ENCODE measurements at regions not wholly inside any gene's neighbourhood (a gene's known extent, or its start where the extent isn't known, plus 50 kb on each side); places are given as distances from the start of the nearest gene placed in this dataset.
A peak's percentile ranks its signal among the peaks of the same experiment; 100 is the strongest.

- peaks cover 34 to 79% (median 54%) of the 10 kb centered on the region in 5 donors for H3K27me3 Mint-ChIP-seq
- no peak for DNase-seq
- POLR2A ChIA-PET = no interaction called here
- peaks cover 0 to 10% (median 0%) of the 10 kb centered on the region in 9 donors for H3K9me3 Mint-ChIP-seq
- peak overlapping the region in 1 of 10 donors; percentile 71 for H3K27ac Mint-ChIP-seq
- ATAC-seq = peak; percentile 25 to 35
- peaks cover 8 to 12% (median 11%) of the 10 kb centered on the region in 4 donors for H3K4me1 Mint-ChIP-seq
- no peaks in the 10 kb centered on the region for H3K36me3 Mint-ChIP-seq
- H3K4me3 Mint-ChIP-seq = peak overlapping the region in 3 of 10 donors; percentile 43 to 58 (median 54)
Measured at GRCh38 chr3:128555098-128555825, 62.3 kb upstream of the GATA2 start.

DNA sequence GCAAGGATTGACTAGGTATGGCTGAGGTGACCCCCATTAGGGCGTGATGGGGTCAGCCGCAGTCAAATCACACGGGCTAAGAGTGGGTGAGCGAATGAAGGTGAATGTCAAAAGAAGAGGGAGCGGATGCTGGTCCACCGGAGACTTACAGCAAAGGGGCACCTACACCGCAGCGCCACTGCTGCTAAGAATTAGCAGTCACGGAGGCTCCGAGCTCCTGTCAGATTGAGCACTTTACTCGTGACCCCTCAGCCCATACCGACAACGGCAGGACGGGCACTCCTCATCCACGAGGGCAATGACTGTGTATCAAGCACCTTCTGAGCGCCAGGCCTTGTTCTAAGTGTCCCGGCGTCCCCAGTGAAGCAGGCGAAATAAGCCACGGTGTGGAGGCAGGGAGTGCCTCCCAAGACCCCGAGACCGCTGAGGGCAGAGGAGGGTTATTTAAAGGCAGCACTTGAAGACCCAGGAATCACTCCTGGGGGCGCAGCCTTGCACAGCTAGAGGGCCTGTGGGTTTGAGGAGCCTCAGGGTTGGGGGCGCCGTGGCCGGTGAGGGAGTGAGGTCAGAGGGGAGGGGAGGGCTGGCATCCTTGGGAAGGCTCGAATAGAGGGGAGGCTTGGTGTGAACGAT, 61.6 kb upstream of the GATA2 start:
- DNase-seq (no peak), ATAC-seq (no peak)
- Mint-ChIP-seq H3K27ac (peak overlapping the region in 1 of 10 donors; percentile 71), H3K27me3 (peaks cover 29 to 74% (median 49%) of the 10 kb centered on the region in 5 donors), H3K9me3 (peaks cover 0 to 10% (median 0%) of the 10 kb centered on the region in 9 donors), H3K36me3 (no peaks in the 10 kb centered on the region), H3K4me3 (peak overlapping the region in 6 of 10 donors; percentile 14 to 58 (median 38)), H3K4me1 (peaks cover 5 to 9% (median 9%) of the 10 kb centered on the region in 4 donors)
- POLR2A ChIA-PET = no interaction called here

- H3K4me1 Mint-ChIP-seq = peaks cover 0 to 6% (median 5%) of the 10 kb centered on the region in 4 donors
- no peak overlapping the region for H3K27ac Mint-ChIP-seq
- ATAC-seq = no peak
- POLR2A ChIA-PET = no interaction called here
- peaks cover 0 to 10% (median 0%) of the 10 kb centered on the region in 9 donors for H3K9me3 Mint-ChIP-seq
- no peaks in the 10 kb centered on the region for H3K36me3 Mint-ChIP-seq
- H3K4me3 Mint-ChIP-seq = peak overlapping the region in 3 of 10 donors; percentile 14 to 58 (median 54)
- peaks cover 28 to 74% (median 47%) of the 10 kb centered on the region in 5 donors for H3K27me3 Mint-ChIP-seq
- no peak for DNase-seq
Measured at GRCh38 chr3:128554100-128554464, 61.1 kb upstream of the GATA2 start.

DNA sequence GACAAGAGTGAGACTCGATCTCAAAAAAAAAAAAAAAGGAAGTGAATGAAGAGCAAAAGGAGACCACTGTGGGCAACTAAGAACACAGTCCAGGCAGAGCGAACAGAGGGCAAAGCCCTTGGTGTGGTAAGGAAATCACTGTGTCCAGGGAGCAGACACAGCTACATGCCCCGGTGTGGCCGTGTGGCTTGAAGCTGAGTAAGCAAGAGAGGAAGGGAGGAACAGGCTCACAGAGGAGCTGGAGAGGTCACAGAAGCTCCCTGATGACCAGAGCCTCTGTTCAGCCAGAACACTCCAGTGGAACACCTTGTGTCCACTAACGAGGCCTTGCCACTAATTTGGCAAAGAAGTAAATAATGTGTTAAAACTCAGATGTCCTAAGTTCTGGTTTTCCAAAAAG, 60.6 kb upstream of the GATA2 start:
- ATAC-seq = no peak
- DNase-seq = no peak
- H3K36me3 Mint-ChIP-seq = no peaks in the 10 kb centered on the region
- POLR2A ChIA-PET = no interaction called here
- peaks cover 0 to 10% (median 0%) of the 10 kb centered on the region in 9 donors for H3K9me3 Mint-ChIP-seq
- H3K4me1 Mint-ChIP-seq = peaks cover 0 to 6% (median 5%) of the 10 kb centered on the region in 4 donors
- H3K27me3 Mint-ChIP-seq = peaks cover 29 to 78% (median 48%) of the 10 kb centered on the region in 5 donors
- H3K27ac Mint-ChIP-seq = no peak overlapping the region
- H3K4me3 Mint-ChIP-seq = peak overlapping the region in 1 of 10 donors; percentile 12

- H3K27me3 Mint-ChIP-seq = peaks cover 29 to 70% (median 48%) of the 10 kb centered on the region in 5 donors
- peaks cover 0 to 5% (median 0%) of the 10 kb centered on the region in 9 donors for H3K9me3 Mint-ChIP-seq
- POLR2A ChIA-PET = no interaction called here
- ATAC-seq = no peak
- H3K4me1 Mint-ChIP-seq = peaks cover 0 to 6% (median 5%) of the 10 kb centered on the region in 4 donors
- no peaks in the 10 kb centered on the region for H3K36me3 Mint-ChIP-seq
- H3K4me3 Mint-ChIP-seq = no peak overlapping the region
- DNase-seq = no peak
- no peak overlapping the region for H3K27ac Mint-ChIP-seq
Measured at GRCh38 chr3:128551867-128552266, 58.9 kb upstream of the GATA2 start.

DNA sequence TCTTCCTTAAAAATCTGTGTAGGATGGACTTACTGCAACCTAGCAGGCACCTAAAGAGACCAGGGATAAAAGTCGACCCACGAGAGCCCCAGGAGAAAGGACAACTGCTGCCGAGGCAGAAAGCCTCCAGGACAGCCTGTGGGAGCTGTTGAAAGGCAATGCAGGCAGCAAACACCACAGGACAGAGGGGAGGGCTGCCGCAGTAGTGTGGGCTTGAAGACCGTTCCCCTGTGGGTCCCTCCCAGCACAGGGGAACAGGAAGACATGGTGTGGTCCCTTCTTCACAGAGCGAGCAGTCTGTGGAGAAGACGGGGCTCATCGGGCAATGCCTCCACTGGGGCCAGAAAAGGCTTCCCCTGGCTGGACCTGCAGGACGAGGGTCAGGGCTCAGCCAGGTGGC, 58.5 kb upstream of the GATA2 start:
- H3K27me3 Mint-ChIP-seq = peaks cover 27 to 66% (median 45%) of the 10 kb centered on the region in 5 donors
- DNase-seq (no peak), ATAC-seq (no peak)
- peaks cover 0 to 1% (median 0%) of the 10 kb centered on the region in 9 donors for H3K9me3 Mint-ChIP-seq
- no peak overlapping the region for H3K4me3 Mint-ChIP-seq
- POLR2A ChIA-PET = no interaction called here
- H3K4me1 Mint-ChIP-seq = peaks cover 0 to 6% (median 5%) of the 10 kb centered on the region in 4 donors
- H3K36me3 Mint-ChIP-seq = no peaks in the 10 kb centered on the region
- no peak overlapping the region for H3K27ac Mint-ChIP-seq

GRCh38 chr3:128550471-128551126, 57.6 kb upstream of the GATA2 start:
- H3K36me3 Mint-ChIP-seq = no peaks in the 10 kb centered on the region
- no peaks in the 10 kb centered on the region for H3K9me3 Mint-ChIP-seq

GRCh38 chr3:128550113-128550440, 57.1 kb upstream of the GATA2 start:
- Mint-ChIP-seq H3K4me3 (no peak overlapping the region), H3K27me3 (peaks cover 25 to 61% (median 42%) of the 10 kb centered on the region in 5 donors), H3K36me3 (no peaks in the 10 kb centered on the region), H3K9me3 (no peaks in the 10 kb centered on the region), H3K4me1 (peaks cover 0 to 5% (median 4%) of the 10 kb centered on the region in 4 donors), H3K27ac (no peak overlapping the region)
- DNase-seq (no peak), ATAC-seq (no peak)
- POLR2A ChIA-PET = no interaction called here

More at GRCh38 chr3:128550471-128551126, 57.6 kb upstream of the GATA2 start:
- Mint-ChIP-seq H3K4me3 (no peak overlapping the region), H3K27ac (no peak overlapping the region), H3K27me3 (peaks cover 25 to 61% (median 42%) of the 10 kb centered on the region in 5 donors), H3K4me1 (peaks cover 0 to 6% (median 4%) of the 10 kb centered on the region in 4 donors)
- DNase-seq (no peak), ATAC-seq (no peak)
- POLR2A ChIA-PET = interaction anchor here (0.7 kb wide), 1 partner anchor 43 kb away, joined by 3 read pairs; no protein-coding TSS in a partner anchor

DNA sequence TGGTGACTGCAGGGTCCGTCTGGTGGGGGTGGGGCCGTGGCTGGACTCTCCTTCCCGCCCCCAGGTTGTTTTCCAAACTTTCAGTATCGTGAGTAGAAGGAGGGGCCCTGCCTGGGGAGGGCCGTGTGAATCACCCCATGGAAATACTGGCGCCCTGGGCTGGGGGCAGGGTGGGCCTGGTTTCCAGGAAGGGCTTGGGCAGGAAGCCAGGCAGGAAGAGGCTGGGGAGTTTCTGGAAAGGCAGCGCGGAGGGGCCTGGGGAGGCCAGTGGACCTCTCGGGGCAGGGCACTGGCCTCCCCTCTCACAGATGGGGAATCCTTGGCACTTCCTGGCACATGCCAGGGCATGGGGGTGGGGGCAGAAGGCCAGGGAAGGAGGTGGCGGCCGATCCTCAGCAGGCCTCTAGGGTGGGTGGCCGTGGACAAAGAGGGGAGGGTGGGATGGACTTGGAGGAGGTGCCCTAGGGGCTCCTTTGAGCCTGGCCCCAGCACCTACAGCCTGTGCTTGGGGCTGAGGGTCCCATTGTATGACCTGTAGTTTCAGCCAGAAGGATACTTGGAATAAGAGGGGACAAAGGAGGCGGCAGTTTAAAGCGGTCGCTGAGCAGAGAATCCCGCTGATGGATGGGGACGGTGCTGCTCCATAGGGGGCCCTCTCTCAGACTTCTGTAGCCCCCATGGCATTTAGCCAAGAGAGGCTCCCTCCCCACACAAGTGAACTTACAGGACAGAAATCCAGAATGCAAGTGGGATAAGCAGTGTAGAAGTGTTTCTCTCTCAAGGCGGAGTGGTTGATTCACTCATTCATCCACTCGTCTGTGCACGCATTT, 56.5 kb upstream of the GATA2 start:
- ATAC-seq = no peak
- POLR2A ChIA-PET = no interaction called here

GRCh38 chr3:128548426-128549282, 55.7 kb upstream of the GATA2 start:
- POLR2A ChIA-PET = no interaction called here
- Mint-ChIP-seq H3K4me1 (no peaks in the 10 kb centered on the region), H3K4me3 (no peak overlapping the region), H3K36me3 (peaks cover 0 to under 1% (median 0%) of the 10 kb centered on the region in 3 donors), H3K27me3 (peaks cover 18 to 46% (median 31%) of the 10 kb centered on the region in 5 donors), H3K9me3 (peaks cover 0 to 5% (median 1%) of the 10 kb centered on the region in 9 donors), H3K27ac (no peak overlapping the region)
- ATAC-seq (no peak), DNase-seq (no peak)

More for the DNA sequence above, 56.5 kb upstream of the GATA2 start:
- H3K9me3 Mint-ChIP-seq = peaks cover 0 to 2% (median 0%) of the 10 kb centered on the region in 9 donors
- H3K4me1 Mint-ChIP-seq = peaks cover 0 to 2% (median 0%) of the 10 kb centered on the region in 4 donors
- no peak overlapping the region for H3K4me3 Mint-ChIP-seq
- DNase-seq = no peak
- peaks cover 24 to 55% (median 39%) of the 10 kb centered on the region in 5 donors for H3K27me3 Mint-ChIP-seq
- no peak overlapping the region for H3K27ac Mint-ChIP-seq
- no peaks in the 10 kb centered on the region for H3K36me3 Mint-ChIP-seq

GRCh38 chr3:128548021-128548420, 55.0 kb upstream of the GATA2 start:
- Mint-ChIP-seq H3K4me1 (no peaks in the 10 kb centered on the region), H3K4me3 (no peak overlapping the region), H3K36me3 (peaks cover 0 to 6% (median 5%) of the 10 kb centered on the region in 3 donors), H3K27me3 (peaks cover 15 to 42% (median 24%) of the 10 kb centered on the region in 5 donors), H3K27ac (no peak overlapping the region), H3K9me3 (peaks cover 5 to 11% (median 8%) of the 10 kb centered on the region in 9 donors)
- no peak for DNase-seq
- POLR2A ChIA-PET = no interaction called here
- no peak for ATAC-seq

All from naive thymus-derived CD8-positive, alpha-beta T cell (primary cell).